Mammary epithelial cell (primary cell): ENCODE measurements at regions not wholly inside any gene's neighbourhood (a gene's known extent, or its start where the extent isn't known, plus 50 kb on each side); places are given as distances from the start of the nearest gene placed in this dataset.

ENCODE experiments used
- CTCF ChIP-seq, 2 donors: IDR thresholded peaks in 1 of 2; conservative IDR thresholded peaks in 1 of 2; 2 replicates each; pipeline ENCODE4 v1.5.1; 2011 to 2012; ENCODE audit warnings: inconsistent platforms in 2 of 2, low read length in 2 of 2, mild to moderate bottlenecking in 2 of 2, control low read depth in 1 of 2, low read depth in 1 of 2; ENCODE audit not compliant: insufficient read depth in 1 of 2; ENCODE audit errors: extremely low read depth in 1 of 2
- EZH2 ChIP-seq: IDR thresholded peaks from 2 replicates; pipeline ENCODE4 v1.6.1; 2012; ENCODE audit warnings: low read length, inconsistent platforms, borderline replicate concordance

GRCh38 chr4:189113389-189113888 lies 827.2 kb upstream of the FRG1 start:
- no peak for TF ChIP-seq CTCF (conservative IDR thresholded peaks at IDR 0.05 in 1 of 2, IDR thresholded peaks at IDR 0.05 in 1 of 2; ENCODE audit: extremely low read depth in 1 of 2, insufficient read depth in 1 of 2, low read depth in 1 of 2, low read length in 2 of 2)
- no peak for TF ChIP-seq EZH2
